ENCODE measurements at regions not wholly inside any gene's neighbourhood (a gene's known extent, or its start where the extent isn't known, plus 50 kb on each side); places are given as distances from the start of the nearest gene placed in this dataset.

- Histone ChIP-seq H3K36me3 (no peaks in the 10 kb centered on the region), H3K9me3 (no peaks in the 10 kb centered on the region), H3K27ac (no peak overlapping the region), H3K4me3 (no peak overlapping the region), H3K4me1 (no peaks in the 10 kb centered on the region), H3K27me3 (no peaks in the 10 kb centered on the region)
- no peak for DNase-seq
- TF ChIP-seq POLR2A (IDR thresholded peaks at IDR 0.05) (no peak), CTCF (IDR thresholded peaks at IDR 0.05 in 4 of 5, conservative IDR thresholded peaks at IDR 0.05 in 1 of 5) (no peak)
- intact Hi-C loops (cut with DNase I; ENCODE audit: low total_unique reads) = no loop called here
- no peak for ATAC-seq
- in situ Hi-C loops (cut with MboI; ENCODE audit: low sequenced_read_pairs in 4 of 4) = no loop called here
These were observed 125.6 kb downstream of the TMEM18 start for GRCh38 chr2:551621-552020.

GRCh38 chr2:550860-551567 lies 126.2 kb downstream of the TMEM18 start:
- ATAC-seq (no peak), DNase-seq (no peak)
- in situ Hi-C loops (cut with MboI; ENCODE audit: low sequenced_read_pairs in 4 of 4) = no loop called here
- Histone ChIP-seq H3K27ac (no peak overlapping the region), H3K4me3 (no peak overlapping the region), H3K9me3 (no peaks in the 10 kb centered on the region), H3K4me1 (no peaks in the 10 kb centered on the region), H3K36me3 (no peaks in the 10 kb centered on the region), H3K27me3 (peaks cover 0 to 2% (median 0%) of the 10 kb centered on the region in 3 donors)
- intact Hi-C loops (cut with DNase I; ENCODE audit: low total_unique reads) = no loop called here
- TF ChIP-seq POLR2A (IDR thresholded peaks at IDR 0.05) = no peak
- no peak for TF ChIP-seq CTCF (IDR thresholded peaks at IDR 0.05 in 4 of 5, conservative IDR thresholded peaks at IDR 0.05 in 1 of 5)

- no peak for ATAC-seq
- DNase-seq = no peak
- Histone ChIP-seq H3K4me1 (no peaks in the 10 kb centered on the region), H3K9me3 (no peaks in the 10 kb centered on the region), H3K36me3 (no peaks in the 10 kb centered on the region), H3K27me3 (peaks cover 0 to 2% (median 0%) of the 10 kb centered on the region in 3 donors), H3K4me3 (no peak overlapping the region), H3K27ac (no peak overlapping the region)
- TF ChIP-seq POLR2A (IDR thresholded peaks at IDR 0.05) = no peak
- no peak for TF ChIP-seq CTCF (IDR thresholded peaks at IDR 0.05 in 4 of 5, conservative IDR thresholded peaks at IDR 0.05 in 1 of 5)
- in situ Hi-C loops (cut with MboI; ENCODE audit: low sequenced_read_pairs in 4 of 4) (no loop called here), intact Hi-C loops (cut with DNase I; ENCODE audit: low total_unique reads) (no loop called here)
These were observed 131.2 kb downstream of the TMEM18 start for GRCh38 chr2:545711-546650.

GRCh38 chr2:545228-545627 lies 132.0 kb downstream of the TMEM18 start:
- H3K27me3 ChIP-seq = peaks cover 0 to 2% (median 0%) of the 10 kb centered on the region in 3 donors
- TF ChIP-seq CTCF (IDR thresholded peaks at IDR 0.05 in 4 of 5, conservative IDR thresholded peaks at IDR 0.05 in 1 of 5) (no peak), POLR2A (IDR thresholded peaks at IDR 0.05) (no peak)
- no peak for DNase-seq
- no peak overlapping the region for H3K27ac ChIP-seq
- H3K4me3 ChIP-seq = no peak overlapping the region
- no peak for ATAC-seq
- in situ Hi-C loops (cut with MboI; ENCODE audit: low sequenced_read_pairs in 4 of 4) (no loop called here), intact Hi-C loops (cut with DNase I; ENCODE audit: low total_unique reads) (no loop called here)
- H3K4me1 ChIP-seq = no peaks in the 10 kb centered on the region
- peaks cover 0 to 2% (median 0%) of the 10 kb centered on the region in 3 donors for H3K9me3 ChIP-seq
- H3K36me3 ChIP-seq = no peaks in the 10 kb centered on the region

All from gastrocnemius medialis (tissue), 4 donors.